HG02678 (cell line): ENCODE measurements at regions not wholly inside any gene's neighbourhood (a gene's known extent, or its start where the extent isn't known, plus 50 kb on each side); places are given as distances from the start of the nearest gene placed in this dataset.

Experiments
- ATAC-seq: cut with Tn5 transposase; IDR thresholded peaks from one replicate; pipeline ENCODE4 v1.9.1; 2021; ENCODE audit warnings: mild to moderate bottlenecking, moderate library complexity; ENCODE audit not compliant: unreplicated experiment

DNA sequence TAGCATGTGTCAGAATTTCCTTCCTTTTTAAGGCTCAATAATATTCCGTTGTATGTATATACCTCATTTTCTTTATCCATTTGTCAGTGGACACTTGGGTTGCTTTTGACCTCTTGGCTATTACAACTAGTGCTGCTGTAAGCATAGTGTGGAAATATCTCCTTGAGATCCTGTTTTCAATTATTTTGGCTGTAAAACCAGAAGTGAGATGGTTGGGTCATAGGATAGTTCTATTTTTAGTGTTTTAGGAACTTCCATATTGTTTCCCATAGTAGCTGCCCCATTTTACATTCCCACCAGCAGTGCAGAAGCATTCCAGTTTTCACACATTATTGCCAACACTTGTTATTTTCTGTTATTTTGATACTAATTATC lies 70.4 kb upstream of the C15orf39 start:
- ATAC-seq: no peak

DNA sequence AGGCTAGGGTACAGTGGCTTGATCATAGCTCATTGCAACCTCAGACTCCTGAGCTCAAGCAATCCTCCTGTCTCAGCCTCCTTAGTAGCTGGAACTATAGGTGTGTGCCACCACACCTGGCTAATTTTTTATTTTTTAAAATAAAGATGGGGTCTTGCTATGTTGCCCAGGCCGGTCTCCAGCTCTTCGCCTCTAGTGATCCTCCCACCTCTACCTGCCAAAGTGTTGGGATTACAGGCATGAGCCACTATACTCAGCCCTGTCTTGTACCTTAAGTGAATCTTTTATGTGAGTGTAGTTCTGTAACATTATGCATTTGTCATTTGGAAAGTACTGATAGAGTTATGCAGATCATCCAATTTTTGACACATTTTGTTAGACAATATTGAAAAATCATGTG lies 66.9 kb upstream of the C15orf39 start:
- no peak for ATAC-seq

DNA sequence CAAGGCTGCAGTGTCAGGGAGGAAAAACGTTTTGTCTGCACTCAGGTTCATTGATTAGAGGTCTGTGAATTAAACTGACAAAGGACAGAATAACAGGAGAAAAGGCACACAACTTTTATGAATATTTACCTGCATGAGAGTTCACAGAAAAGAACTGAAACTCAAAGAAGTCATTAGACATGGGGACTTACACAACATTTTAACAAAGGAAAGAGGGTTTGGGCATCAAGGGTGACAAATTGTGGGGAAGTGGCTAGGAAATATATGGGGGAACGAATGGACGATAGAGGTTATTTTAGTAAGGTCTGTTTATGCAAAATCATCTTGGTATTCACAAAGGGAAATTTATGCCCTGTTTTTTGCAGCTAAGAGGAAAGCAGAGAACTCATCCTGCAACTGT lies 65.6 kb upstream of the C15orf39 start:
- no peak for ATAC-seq

DNA sequence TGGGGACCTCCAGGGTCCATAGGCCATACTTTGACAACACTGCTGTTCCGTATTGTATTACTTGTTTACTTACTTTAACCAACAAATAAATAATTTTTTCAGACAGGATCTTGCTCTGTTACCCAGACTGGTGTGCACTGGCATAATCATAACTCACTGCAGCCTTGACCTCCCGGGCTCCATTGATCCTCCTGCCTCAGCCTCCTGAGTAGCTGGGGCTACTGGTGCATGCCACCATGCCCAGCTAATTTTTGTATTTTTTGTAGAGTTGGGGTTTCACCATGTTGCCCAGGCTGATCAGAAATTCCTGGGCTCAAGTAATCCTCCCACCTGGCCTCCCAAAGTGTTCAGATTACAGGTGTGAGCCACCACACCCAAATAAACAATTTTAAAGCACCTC lies 64.9 kb upstream of the C15orf39 start:
- no peak for ATAC-seq

DNA sequence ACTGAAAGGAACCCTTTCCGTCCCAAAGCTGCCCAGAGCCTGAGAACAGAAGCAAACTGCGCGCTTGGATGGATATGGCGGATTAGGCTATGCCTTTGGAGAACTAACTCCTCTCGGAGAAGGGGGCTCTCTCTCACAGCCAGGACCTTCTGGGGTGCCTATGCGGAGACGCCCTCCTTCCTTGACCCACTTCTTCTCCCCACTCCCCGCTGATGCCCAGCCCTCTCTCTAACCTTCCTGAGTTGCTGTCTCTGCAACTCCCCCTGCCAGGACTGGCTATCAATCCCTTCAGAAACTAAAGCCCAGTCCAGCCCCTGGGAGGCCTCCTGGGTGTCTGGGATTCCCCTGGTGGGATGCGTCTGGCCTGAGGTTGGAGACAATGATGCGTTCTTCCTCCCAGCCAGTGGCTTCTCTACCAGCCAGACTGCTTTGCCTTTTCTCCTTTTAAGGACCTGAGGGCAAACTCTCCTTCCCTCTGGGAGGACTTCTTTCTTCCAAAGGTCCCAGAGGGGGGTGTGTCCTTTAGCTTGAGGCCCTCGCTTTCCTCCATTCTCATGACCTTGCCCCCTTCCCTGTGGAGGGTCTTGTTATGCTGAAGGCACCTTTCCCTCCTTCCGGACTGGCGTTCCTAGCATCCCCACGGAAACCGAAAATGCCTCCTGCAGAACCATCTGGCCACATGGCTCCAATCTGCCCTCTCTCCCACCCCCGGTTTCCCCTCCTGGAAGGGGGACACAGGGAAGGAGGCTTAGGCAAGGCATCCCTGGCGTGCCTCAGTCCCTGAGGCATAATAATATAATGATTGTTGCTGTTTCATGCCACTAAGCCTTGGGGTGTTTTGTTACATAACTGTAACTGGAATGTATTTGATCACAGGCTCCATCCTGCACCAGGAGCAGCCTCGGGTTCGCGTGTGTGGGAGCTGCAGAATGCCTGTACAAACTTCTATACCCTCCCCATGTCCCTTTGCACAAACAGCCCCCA lies 63.4 kb upstream of the C15orf39 start:
- no peak for ATAC-seq

DNA sequence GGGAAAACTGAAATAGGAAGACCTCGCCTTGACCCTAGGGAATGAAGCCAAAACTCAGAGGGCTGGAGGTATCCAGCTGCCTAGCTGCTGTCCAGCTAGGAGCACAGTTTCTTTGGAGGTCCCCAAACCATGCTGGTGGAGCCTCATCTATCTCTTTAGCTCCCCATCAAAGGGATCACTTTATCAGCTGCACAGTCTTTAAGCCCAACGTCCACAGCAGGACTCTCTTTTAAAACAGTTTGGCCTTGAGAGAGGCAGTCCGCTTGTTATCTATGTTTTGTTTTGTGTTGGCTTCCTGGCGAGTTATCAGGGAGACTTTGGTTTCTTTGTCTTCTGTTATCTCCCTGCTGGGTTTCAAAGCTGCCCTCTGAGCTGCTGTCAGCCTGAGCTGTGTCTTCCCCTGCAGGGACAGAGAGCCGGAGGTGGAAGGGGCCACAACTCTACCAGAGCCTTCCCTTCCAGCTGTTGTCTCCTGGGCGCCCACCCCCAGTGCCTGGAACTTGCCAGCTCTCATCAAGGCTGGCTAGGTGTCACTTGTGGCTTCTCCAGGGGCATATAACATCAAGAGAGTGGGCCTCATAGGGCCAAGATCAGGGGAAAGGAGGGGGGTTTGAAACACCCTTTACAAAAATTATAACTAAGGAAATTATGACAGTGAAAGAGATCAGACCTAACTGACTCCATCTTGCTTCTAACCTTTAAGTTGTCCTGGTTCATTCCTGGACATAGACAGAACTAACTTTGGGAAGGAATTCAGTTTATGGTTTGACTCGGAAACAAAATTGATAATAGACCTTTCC lies 61.4 kb upstream of the C15orf39 start:
- no peak for ATAC-seq

DNA sequence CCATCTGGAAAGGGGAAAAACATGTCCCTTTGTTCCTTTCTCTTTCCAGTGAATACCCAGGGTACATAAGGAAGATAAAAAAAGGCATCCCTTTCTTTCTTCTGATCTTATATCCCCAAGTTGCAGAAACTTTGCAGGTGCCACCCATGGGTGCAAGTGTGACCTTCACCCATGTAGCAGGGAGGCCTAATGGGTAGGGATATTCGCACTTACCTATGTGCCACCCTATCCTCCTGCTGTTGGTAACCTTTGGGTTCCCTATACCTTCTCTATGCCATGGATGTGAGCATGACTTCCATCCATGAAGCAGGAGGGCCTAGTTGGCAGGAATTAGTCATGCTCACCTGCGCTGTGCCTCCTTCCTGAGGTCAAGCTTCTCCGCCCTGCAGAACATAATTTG lies 59.2 kb upstream of the C15orf39 start:
- no peak for ATAC-seq

DNA sequence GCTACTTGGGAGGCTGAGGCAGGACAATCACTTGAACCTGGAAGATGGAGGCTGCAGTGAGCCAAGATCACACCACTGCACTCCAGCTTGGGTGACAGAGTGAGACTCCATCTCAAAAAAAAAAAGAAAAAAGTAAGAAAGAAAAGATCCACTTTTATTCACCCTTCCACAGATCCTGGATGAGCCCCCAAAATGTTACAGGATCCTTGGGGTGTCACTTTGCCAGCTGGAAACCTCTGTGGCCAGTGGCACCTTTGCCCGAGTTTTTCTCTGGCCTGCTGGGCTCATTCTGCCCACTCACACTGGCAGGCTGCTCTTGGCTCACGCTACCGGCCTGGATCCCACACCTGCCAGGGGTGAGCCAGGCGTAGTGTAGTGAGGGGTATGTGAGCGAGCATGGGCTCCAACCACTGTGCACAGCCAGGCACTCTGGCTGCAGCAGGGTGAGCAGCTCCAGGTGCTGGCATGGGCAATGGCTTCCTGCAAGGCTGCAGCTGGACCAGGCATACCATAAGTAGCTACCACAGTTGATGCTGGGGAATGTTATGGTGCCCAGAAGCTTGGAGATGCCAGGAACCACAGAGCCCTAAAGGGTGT lies 57.8 kb upstream of the C15orf39 start:
- ATAC-seq: no peak

DNA sequence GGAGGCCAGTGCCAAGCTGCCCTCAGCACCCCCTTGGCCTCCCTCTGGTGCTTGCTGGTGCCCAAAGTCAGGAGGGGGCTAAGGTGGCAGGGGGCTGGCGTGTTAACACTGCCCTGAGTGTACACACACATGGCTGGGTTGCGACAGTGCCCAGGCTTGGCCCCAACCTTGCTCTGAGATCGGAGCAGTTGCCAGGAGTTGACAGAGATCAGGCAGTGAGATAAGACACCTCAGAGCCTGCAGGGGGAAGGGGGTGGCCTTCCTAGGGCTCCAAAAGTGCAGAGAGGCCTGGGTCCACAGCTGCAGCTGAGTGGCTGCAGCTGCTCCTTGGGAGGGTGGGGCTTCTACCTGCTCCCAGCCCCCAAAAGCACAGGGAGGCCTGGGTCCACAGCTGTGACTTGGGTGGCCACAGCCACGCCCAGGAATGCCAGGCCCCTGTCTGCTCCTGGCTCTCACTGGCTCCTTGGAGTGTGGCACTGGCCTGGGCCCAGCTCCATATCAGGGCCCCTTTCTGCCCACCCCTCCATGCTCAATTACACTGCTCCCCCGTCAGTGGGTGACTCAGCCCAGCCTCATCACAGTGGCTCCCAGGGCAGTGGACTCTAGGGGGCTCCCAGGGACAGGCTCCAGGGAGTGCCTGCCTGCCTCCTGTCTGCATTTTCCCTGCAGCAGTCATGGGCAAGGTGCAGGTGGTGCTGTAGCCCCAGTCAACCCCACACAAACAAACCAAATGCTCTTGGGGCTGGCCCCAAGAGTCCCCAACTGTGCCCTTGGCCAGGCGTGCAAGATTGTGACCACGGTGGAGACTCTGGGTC lies 56.4 kb upstream of the C15orf39 start:
- no peak for ATAC-seq

DNA sequence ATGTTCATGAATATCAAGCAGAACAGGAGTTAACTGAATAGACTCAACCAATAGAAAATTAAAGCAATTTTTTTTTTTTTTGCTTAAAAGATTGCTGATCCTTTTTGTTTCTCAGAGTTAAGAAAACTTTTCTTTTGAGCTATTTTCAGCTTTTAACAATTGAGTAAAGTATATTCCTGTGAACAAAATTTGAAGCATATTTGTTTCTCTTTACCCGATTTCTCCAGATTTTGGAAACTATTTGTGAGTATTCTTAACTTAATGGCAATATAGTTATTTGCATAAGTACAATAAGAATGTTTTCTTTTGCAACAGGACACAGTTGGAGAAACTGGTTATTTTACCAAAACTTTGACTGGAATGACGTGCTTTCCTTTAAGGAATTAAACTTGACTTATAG lies 53.4 kb upstream of the C15orf39 start:
- no peak for ATAC-seq

DNA sequence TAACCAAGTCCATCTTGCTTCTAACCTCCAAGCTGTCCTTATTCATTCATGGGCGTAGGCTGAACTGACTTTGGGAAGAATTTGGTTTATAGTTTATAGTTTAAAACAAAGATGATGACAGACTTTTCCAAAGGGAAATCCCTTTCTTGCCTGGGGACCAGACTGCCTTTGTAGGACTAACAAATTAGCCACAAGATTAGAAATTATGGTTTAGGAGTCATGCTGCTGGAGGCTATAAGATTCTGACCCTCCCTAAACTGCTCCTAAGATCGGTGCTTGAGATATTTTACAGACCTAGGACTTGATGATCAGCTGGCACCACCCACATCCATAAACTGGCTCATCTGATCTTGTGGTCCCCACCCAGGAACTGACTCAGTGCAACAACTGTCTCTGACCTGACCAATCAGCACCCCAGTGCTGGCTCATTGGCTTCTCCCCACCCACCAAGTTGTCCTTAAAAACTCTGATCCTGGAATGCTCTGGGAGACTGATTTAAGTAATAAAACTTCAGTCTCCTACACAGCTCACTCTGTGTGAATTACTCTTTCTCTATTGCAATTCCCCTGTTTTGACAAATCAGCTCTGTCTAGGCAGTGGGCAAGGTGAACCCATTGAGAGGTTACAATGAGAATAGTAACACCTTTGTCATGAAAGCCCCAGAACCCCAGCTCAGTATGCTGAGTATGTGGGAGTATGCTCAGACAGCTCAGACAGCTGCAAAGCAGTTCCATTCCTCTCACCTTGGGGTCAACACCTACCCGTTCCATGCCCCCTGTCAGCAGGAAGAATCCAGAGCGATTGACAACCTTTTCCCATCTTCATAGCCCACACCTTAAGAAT lies 51.6 kb upstream of the C15orf39 start:
- no peak for ATAC-seq

DNA sequence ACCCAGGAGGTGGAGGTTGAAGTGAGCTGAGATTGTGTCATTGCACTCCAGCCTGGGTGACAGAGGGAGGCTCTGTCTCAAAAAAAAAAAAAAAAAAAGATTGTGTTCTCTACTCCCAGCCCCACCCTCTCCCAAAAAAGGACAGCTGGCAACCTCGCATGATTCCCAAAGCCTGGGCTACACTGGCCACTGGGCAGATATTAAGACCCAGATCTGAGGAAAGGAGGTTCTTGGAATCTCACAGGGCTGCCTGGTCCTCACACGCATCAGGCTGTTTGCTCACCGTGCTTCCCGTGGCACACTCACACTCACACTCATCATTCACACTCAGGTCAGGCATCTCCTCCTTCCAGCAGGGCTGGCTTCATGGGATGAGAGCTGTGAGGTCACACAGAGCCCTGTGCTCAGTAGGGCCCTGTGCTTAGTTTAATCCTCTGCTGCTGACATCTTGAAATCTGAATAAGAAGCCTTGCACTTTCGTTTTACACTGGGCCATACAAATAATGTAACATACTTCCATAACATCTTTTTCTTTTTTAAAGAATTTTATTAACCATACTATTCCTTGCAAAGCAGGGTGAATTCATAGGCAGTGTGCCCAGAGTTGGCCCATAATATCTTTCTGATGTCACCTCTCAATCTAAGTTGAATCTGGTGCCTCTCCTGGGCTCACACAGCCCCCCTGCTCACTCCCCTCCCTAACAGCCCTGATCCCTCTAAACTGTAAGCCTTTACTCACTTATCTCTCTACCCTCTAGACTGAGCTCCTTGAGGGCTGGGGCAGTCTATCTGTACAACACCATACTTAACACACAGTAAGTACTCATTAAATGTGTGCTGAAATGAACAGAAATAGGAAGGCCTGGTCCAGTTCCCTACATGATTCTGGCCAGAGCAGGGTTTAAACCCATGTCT lies 50.2 kb upstream of the C15orf39 start:
- ATAC-seq: no peak
